IMR-90 (cell line): ENCODE measurements at regions not wholly inside any gene's neighbourhood (a gene's known extent, or its start where the extent isn't known, plus 50 kb on each side); places are given as distances from the start of the nearest gene placed in this dataset.

ENCODE experiments used
- BHLHE40 ChIP-seq: fragments of 150-350 bp; IDR thresholded peaks from 2 replicates; pipeline ENCODE4 v1.6.1; 2016; ENCODE audit warnings: mild to moderate bottlenecking, low read depth, low read length
- CEBPB ChIP-seq: IDR thresholded peaks from 2 replicates; pipeline ENCODE4 v1.6.1; 2012; ENCODE audit warnings: low read depth, low read length, improper control_type of control experiment
- CTCF ChIP-seq: conservative IDR thresholded peaks from 2 replicates; pipeline ENCODE4 v1.5.1; 2012; ENCODE audit warnings: mild to moderate bottlenecking, low read depth, low read length, improper control_type of control experiment
- ELK1 ChIP-seq: fragments of 150-350 bp; IDR thresholded peaks from 2 replicates; pipeline ENCODE4 v1.6.1; 2016; ENCODE audit warnings: low read depth, mild to moderate bottlenecking, low read length, moderate library complexity, borderline replicate concordance
- FOS ChIP-seq: fragments of 150-350 bp; IDR thresholded peaks from 2 replicates; pipeline ENCODE4 v1.6.1; 2016; ENCODE audit warnings: low read depth, low read length
- MAFK ChIP-seq: IDR thresholded peaks from 2 replicates; pipeline ENCODE4 v1.6.1; 2012; ENCODE audit warnings: low read depth, low read length, improper control_type of control experiment
- MAZ ChIP-seq: IDR thresholded peaks from 2 replicates; pipeline ENCODE4 v1.6.1; 2012; ENCODE audit warnings: low read depth, mild to moderate bottlenecking, low read length, improper control_type of control experiment, moderate library complexity, borderline replicate concordance
- MXI1 ChIP-seq: IDR thresholded peaks from 2 replicates; pipeline ENCODE4 v1.6.1; 2012; ENCODE audit warnings: low read depth, mild to moderate bottlenecking, low read length, moderate library complexity, borderline replicate concordance
- NFE2L2 ChIP-seq: fragments of 150-350 bp; IDR thresholded peaks from 2 replicates; pipeline ENCODE4 v1.6.1; 2016; ENCODE audit warnings: low read depth, mild to moderate bottlenecking, low read length
- POLR2A ChIP-seq: IDR thresholded peaks from 2 replicates; pipeline ENCODE4 v1.6.1; 2012; ENCODE audit warnings: mild to moderate bottlenecking, low read depth, low read length
- RAD21 ChIP-seq: IDR thresholded peaks from 2 replicates; pipeline ENCODE4 v1.6.1; 2012; ENCODE audit warnings: low read length, improper control_type of control experiment
- SMC3 ChIP-seq: fragments of 150-350 bp; IDR thresholded peaks from 2 replicates; pipeline ENCODE4 v1.6.1; 2016; ENCODE audit warnings: low read depth, mild to moderate bottlenecking, antibody characterized with exemption, low read length, moderate library complexity
- USF2 ChIP-seq: fragments of 150-350 bp; IDR thresholded peaks from 2 replicates; pipeline ENCODE4 v1.6.1; 2017; ENCODE audit warnings: mild to moderate bottlenecking, antibody characterized with exemption, low read length, low read depth

- no peak for TF ChIP-seq CTCF
- TF ChIP-seq ELK1: no peak
- TF ChIP-seq NFE2L2: no peak
- TF ChIP-seq USF2: no peak
- no peak for TF ChIP-seq MAFK
- TF ChIP-seq POLR2A: no peak
- TF ChIP-seq BHLHE40: no peak
- no peak for TF ChIP-seq MXI1
- TF ChIP-seq CEBPB: no peak
- no peak for TF ChIP-seq RAD21
- no peak for TF ChIP-seq MAZ
- no peak for TF ChIP-seq FOS
- no peak for TF ChIP-seq SMC3
Measured at GRCh38 chr1:194150242-194150641, 963.8 kb upstream of the B3GALT2 start.
